ENCODE measurements at regions not wholly inside any gene's neighbourhood (a gene's known extent, or its start where the extent isn't known, plus 50 kb on each side); places are given as distances from the start of the nearest gene placed in this dataset.
"Not testable (repeated sequence)": the region's sequence is repeated elsewhere in the genome, so short reads cannot be mapped to it uniquely, and the experiment has no call there.

DNA sequence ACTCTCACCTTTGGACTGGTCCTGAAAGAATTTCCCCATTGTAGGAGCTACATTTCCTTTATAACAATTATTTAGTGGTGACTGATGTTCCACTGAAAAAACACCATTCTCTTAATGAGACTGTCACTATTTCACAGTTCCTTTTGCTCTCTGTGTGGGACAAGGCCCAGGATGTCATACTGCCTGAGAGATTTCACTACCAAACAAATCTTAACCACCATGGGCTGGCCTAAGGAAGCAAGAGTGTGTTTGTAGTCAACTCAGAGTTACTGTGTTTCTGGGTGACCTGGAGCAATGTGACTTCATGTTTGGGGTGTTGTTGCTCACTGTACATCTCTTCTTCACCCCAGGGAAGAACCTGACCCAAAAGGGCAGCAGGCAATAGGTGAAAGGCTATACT lies 50.1 kb upstream of the ZNF608 start:
- no peak for DNase-seq (ENCODE audit: low read depth, low spot score)

GRCh38 chr5:124797665-124798087 lies 51.2 kb upstream of the ZNF608 start:
- no peak for DNase-seq (ENCODE audit: low read depth, low spot score)

DNA sequence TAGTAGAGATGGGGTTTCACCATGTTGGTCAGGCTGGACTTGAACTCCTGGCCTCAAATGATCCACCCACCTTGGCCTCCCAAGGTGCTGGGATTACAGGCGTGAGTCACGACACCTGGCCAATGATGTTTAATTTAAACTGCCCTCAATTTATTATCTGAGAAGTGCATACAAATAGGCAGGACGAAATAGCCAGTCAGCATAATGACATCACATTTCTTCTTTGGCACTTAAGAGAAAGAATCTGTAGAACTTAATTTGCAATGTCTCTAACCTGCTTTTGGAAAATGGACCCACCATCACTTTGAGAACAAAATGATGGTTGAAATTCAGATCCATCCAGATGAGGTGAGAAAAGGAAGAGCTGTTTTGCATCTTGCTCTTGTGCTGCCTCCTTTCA lies 52.5 kb upstream of the ZNF608 start:
- DNase-seq (ENCODE audit: low read depth, low spot score): no peak

DNA sequence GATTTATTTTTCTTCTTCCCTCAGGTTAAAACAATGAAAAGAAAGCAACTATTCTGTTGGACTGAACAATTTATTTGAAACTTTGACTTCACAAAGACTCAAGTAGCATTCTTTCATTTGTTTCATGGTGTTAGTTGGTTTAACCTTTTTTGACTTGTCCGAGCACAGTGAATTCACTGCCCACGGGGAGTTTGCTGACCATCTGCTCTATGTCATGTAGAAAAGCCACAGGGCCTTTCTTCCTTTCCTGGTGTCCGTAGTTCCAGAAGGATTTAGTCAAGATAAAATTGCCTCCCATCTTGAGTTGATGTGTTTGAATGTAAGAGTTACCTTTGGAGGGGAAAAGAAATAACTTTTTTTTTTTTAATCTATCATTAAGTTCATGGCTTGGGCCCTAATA lies 55.1 kb upstream of the ZNF608 start:
- DNase-seq (ENCODE audit: low read depth, low spot score): no peak

GRCh38 chr5:124803617-124804323 lies 57.3 kb upstream of the ZNF608 start:
- DNase-seq (ENCODE audit: low read depth, low spot score): no peak

DNA sequence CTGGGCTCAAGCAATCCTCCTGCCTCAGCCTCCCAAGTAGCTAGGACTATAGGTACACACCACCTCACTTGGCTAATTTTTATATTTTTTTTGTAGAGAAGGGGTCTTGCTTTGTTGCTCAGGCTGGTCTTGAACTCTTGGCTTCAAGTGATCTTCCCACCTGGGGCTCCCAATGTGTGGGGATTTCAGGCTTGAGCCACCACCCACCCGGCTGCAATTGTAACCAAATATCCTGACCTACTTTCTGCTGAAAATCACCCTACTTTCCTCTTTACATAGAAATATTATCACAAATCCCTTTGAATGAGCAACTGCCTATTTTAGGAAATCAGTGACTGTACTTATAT lies 59.6 kb upstream of the ZNF608 start:
- DNase-seq (ENCODE audit: low read depth, low spot score): no peak

DNA sequence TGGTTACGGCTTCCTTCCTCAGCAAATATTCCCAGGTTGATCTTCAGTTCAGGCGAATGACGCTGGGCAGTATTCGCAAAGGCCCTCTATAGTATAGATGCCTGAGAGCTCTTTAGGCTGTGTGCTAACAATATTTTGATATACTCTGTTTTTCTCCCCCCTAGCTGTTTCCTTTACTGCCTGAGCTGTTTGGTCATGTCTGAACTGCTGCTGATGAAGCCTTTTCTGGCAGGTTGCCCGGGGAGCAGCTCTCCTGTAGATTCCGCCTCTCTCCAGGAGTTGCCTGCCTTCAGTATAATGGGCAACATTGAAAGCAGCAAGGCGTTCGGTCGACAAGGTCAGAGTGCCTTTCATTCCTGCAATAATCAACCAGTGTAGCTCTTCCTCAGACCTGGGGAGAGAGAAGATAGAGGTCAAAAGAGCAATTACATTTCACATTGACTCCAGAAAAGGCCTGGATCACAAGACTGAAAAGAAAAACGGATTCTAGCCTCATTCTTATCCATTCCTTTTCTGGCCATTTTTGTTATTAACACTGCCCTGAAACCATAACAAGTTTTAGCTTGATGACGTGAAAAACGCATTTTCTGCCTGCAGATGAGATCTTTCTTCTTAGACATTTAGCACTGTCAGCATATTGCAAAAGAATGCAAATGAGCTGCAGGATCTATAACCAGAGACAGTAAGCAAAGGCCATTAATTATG lies 60.1 kb upstream of the ZNF608 start:
- DNase-seq (ENCODE audit: low read depth, low spot score): peak; percentile 84

GRCh38 chr5:124808842-124809268 lies 62.4 kb upstream of the ZNF608 start:
- no peak for DNase-seq (ENCODE audit: low read depth, low spot score)

GRCh38 chr5:124810396-124811006 lies 64.1 kb upstream of the ZNF608 start:
- no peak for DNase-seq (ENCODE audit: low read depth, low spot score)

DNA sequence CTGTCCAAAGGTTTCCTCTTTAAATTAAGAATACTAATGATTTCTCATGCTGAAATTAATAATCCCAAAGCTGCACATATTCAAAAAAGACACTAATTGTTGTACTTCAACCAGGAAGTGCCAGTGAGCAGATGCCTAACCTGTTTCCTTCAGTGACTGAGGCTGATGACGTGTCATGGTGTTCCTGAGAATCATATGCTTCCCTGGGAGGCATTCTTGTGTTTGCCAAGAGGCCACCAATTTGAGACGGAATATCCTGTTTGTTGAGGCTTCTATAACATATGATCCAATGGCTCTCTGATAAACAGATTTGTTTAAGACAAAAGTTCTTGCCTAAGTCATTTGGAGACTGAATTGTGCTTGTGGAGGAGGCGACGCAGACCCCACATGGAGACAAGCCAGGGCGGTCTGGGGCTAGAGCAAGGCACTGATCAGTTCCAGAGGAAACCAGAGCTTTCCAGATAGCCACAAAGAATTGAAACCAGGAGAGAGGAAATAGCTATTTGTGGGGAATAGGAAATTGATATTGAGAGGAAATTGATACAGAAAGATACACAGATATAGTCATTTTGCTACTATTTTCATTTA lies 66.4 kb upstream of the ZNF608 start:
- DNase-seq (ENCODE audit: low read depth, low spot score): no peak

DNA sequence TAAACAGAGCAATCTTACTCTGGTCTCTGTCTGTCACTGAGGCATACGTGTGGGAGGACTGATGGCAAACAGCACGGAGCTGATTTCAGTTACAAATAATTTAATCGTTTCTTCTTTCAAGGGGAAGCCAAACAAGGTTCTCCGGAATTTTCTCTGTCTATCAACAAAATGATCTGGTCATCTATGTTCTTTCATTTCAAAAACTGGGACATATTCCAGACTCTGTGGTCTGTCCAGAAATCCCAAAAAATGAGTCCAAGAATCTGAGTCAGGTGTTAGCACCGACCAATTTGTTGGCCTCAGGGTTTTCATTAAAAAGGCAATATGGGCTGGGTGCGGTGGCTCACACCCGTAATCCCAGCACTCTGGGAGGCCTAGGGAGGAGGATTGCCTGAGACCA lies 69.9 kb upstream of the ZNF608 start:
- no peak for DNase-seq (ENCODE audit: low read depth, low spot score)

DNA sequence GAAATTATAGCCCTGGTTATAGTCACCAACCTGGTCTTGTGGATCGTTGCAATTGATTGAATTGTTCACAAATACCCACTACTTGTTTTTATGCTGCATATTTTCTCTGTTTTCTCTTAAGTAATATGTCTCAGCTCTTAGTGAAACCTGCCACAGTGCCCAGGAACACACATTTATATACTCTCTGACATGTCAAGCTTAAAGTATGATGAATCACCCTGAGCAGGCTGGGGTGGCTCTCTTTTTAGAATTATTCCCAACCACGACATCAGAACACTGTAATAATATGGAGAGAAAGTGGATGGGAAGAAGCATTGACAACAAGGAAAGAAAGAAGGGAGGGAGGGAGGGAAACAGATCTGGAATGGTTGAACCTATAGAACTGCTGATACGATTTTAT lies 72.8 kb upstream of the ZNF608 start:
- DNase-seq (ENCODE audit: low read depth, low spot score): no peak

GRCh38 chr5:124822647-124823046 lies 76.2 kb upstream of the ZNF608 start:
- no peak for DNase-seq (ENCODE audit: low read depth, low spot score)

DNA sequence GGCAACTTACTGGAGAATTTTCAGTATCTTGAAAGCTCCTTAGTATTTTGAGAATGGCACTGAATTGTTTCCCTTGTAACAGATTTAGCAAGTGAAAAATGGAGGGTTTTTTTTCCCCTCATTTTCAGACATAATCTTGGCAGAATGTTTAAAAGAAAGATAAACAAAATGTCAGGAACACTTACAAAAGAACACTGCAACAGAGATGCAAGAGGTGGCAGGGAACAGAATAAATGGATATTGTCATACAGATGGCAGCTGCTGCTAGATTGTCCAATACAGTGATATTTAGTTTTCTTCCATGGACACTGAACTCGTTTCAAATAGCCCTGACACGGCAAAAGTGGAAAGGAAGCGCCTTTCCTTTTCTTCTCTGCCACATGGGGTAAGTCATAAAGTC lies 76.9 kb upstream of the ZNF608 start:
- no peak for DNase-seq (ENCODE audit: low read depth, low spot score)

- DNase-seq (ENCODE audit: low read depth, low spot score): no peak
Observed at GRCh38 chr5:124824637-124825158, 78.3 kb upstream of the ZNF608 start.

DNA sequence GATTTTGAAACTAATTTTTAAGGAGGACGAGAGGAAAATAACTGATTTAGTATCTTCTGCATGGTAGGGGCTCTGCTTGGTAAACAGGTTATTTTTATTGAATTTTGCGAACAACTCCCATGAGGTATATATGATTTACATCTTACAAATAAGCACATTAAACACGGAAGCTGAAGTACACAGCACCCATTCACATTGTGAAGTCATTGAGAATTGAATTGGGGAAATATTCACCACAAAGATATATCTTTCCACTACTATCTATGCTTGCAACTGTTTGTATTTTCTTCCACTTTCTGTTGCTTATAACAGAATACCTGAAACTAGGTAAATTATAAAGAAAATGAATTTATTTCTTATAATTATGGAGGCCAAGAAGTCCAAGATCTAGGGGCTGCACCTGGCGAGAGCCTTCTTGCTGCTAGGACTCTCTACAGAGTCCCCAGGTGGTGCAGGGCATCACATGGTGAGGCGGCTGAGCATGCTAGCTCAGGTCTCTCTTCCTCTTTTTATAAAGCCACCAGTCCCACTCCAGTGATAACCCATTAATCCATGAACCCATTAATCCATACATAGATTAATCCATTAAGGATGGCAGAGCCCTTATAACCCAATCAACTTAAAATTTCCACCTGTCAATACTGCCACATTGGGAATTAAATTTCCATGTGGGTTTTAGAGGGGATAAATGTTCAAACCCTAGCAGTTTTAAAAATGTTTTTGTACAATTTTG lies 79.0 kb upstream of the ZNF608 start:
- no peak for DNase-seq (ENCODE audit: low read depth, low spot score)

GRCh38 chr5:124825983-124826337 lies 79.5 kb upstream of the ZNF608 start:
- DNase-seq (ENCODE audit: low read depth, low spot score): no peak

GRCh38 chr5:124828731-124829234 lies 82.3 kb upstream of the ZNF608 start:
- no peak for DNase-seq (ENCODE audit: low read depth, low spot score)

- no peak for DNase-seq (ENCODE audit: low read depth, low spot score)
Observed at GRCh38 chr5:124831687-124832240, 85.3 kb upstream of the ZNF608 start.

DNA sequence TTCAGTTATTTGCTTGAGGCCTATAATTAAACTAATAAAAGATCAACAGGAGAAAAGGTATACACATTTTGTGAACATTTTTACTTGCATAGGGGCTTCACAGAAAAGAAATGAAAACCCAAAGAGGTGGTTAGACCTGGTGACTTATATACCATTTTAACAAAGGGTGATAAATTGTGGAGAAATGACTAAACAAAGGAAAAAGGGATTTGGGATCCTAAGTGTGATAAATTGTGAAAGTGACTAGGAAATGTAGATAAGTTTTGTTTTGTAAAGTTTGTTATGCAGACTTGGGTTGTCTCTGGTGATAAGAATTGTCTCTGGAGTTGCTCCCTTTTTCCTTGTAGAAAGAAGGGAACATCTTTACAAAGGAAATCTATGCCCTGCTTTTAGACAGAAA lies 86.1 kb upstream of the ZNF608 start:
- no peak for DNase-seq (ENCODE audit: low read depth, low spot score)

DNA sequence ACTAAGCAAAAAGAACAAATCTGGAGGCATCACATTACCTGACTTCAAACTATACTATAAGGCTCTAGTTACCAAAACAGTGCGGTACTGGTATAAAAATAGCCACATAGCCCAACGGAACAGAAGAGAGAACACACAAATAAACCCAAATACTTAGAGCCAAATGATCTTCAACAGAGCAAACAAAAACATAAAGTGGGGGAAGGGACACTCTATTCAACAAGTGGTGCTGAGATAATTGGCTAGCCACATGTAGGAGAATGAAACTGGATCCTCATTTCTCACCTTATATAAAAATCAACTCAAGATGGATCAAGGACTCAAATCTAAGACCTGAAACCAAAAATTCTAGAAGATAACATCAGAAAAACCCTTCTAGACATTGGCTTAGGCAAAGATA lies 89.9 kb upstream of the ZNF608 start:
- not testable (repeated sequence) for DNase-seq (ENCODE audit: low read depth, low spot score)

Data from brain pericyte (primary cell).